ENCODE measurements at regions not wholly inside any gene's neighbourhood (a gene's known extent, or its start where the extent isn't known, plus 50 kb on each side); places are given as distances from the start of the nearest gene placed in this dataset.
A peak's percentile ranks its signal among the peaks of the same experiment; 100 is the strongest.

GRCh38 chr16:82241469-82242052 is 71.5 kb upstream of the MPHOSPH6 start:
- no peak for DNase-seq (ENCODE audit: low read depth)

GRCh38 chr16:82240111-82240510 is 70.1 kb upstream of the MPHOSPH6 start:
- DNase-seq (ENCODE audit: low read depth) = peak; percentile 14

GRCh38 chr16:82236875-82237274 is 66.9 kb upstream of the MPHOSPH6 start:
- no peak for DNase-seq (ENCODE audit: low read depth)

GRCh38 chr16:82236415-82236814 is 66.4 kb upstream of the MPHOSPH6 start:
- DNase-seq (ENCODE audit: low read depth) = no peak

- no peak for DNase-seq (ENCODE audit: low read depth)
Measured at GRCh38 chr16:82232806-82233205, 62.8 kb upstream of the MPHOSPH6 start.

- no peak for DNase-seq (ENCODE audit: low read depth)
Measured at GRCh38 chr16:82231008-82231787, 61.2 kb upstream of the MPHOSPH6 start.

- peak; percentile 70 for DNase-seq (ENCODE audit: low read depth)
Measured at GRCh38 chr16:82229800-82230619, 60.0 kb upstream of the MPHOSPH6 start.

GRCh38 chr16:82226327-82226726 is 56.3 kb upstream of the MPHOSPH6 start:
- no peak for DNase-seq (ENCODE audit: low read depth)

GRCh38 chr16:82224821-82225220 is 54.8 kb upstream of the MPHOSPH6 start:
- DNase-seq (ENCODE audit: low read depth) = no peak

GRCh38 chr16:82220541-82220940 is 50.5 kb upstream of the MPHOSPH6 start:
- DNase-seq (ENCODE audit: low read depth) = no peak
